DND-41 (cell line): ENCODE measurements at regions not wholly inside any gene's neighbourhood (a gene's known extent, or its start where the extent isn't known, plus 50 kb on each side); places are given as distances from the start of the nearest gene placed in this dataset.

Source experiments
- EZH2 ChIP-seq: IDR thresholded peaks from 3 replicates; pipeline ENCODE4 v1.6.1; 2012; ENCODE audit warnings: borderline replicate concordance, low read depth, mild to moderate bottlenecking, moderate library complexity, low read length, inconsistent platforms; ENCODE audit not compliant: severe bottlenecking
- TF ChIP-seq, protein P1 (sequence below): IDR thresholded peaks from 2 replicates; pipeline ENCODE4 v1.5.1; 2012; ENCODE audit warnings: borderline replicate concordance, low read length, moderate library complexity, mild to moderate bottlenecking; ENCODE audit not compliant: poor library complexity, severe bottlenecking; ENCODE audit errors: extremely low read depth

GRCh38 chr4:116108606-116109005, 976.8 kb downstream of the TRAM1L1 start:
- TF ChIP-seq, protein P1, sequence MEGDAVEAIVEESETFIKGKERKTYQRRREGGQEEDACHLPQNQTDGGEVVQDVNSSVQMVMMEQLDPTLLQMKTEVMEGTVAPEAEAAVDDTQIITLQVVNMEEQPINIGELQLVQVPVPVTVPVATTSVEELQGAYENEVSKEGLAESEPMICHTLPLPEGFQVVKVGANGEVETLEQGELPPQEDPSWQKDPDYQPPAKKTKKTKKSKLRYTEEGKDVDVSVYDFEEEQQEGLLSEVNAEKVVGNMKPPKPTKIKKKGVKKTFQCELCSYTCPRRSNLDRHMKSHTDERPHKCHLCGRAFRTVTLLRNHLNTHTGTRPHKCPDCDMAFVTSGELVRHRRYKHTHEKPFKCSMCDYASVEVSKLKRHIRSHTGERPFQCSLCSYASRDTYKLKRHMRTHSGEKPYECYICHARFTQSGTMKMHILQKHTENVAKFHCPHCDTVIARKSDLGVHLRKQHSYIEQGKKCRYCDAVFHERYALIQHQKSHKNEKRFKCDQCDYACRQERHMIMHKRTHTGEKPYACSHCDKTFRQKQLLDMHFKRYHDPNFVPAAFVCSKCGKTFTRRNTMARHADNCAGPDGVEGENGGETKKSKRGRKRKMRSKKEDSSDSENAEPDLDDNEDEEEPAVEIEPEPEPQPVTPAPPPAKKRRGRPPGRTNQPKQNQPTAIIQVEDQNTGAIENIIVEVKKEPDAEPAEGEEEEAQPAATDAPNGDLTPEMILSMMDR = no peak
- no peak for TF ChIP-seq EZH2
